Medulla oblongata (tissue), 1 donor: ENCODE measurements at regions not wholly inside any gene's neighbourhood (a gene's known extent, or its start where the extent isn't known, plus 50 kb on each side); places are given as distances from the start of the nearest gene placed in this dataset.
A peak's percentile ranks its signal among the peaks of the same experiment; 100 is the strongest.

ENCODE experiments used
- DNase-seq: peaks from one replicate; pipeline ENCODE4 v3.0.0-alpha.2; 2015; ENCODE audit errors: extremely low spot score

GRCh38 chr4:13129095-13129494 is 355.0 kb downstream of the RAB28 start:
- no peak for DNase-seq

- no peak for DNase-seq
Observed at GRCh38 chr4:13126976-13127910, 356.9 kb downstream of the RAB28 start.

GRCh38 chr4:13118633-13119032 is 365.5 kb downstream of the RAB28 start:
- no peak for DNase-seq

GRCh38 chr4:13117185-13117584 is 367.0 kb downstream of the RAB28 start:
- no peak for DNase-seq

GRCh38 chr4:13112030-13112429 is 372.1 kb downstream of the RAB28 start:
- DNase-seq, result no peak

- no peak for DNase-seq
Observed at GRCh38 chr4:13109536-13109935, 374.6 kb downstream of the RAB28 start.

- no peak for DNase-seq
Observed at GRCh38 chr4:13108096-13108495, 376.0 kb downstream of the RAB28 start.

GRCh38 chr4:13103382-13104015 is 380.6 kb downstream of the RAB28 start:
- DNase-seq, result no peak

- DNase-seq, result no peak
Observed at GRCh38 chr4:13102092-13102742, 381.9 kb downstream of the RAB28 start.

- no peak for DNase-seq
Observed at GRCh38 chr4:13097971-13098370, 386.2 kb downstream of the RAB28 start.

- no peak for DNase-seq
Observed at GRCh38 chr4:13095722-13096121, 388.4 kb downstream of the RAB28 start.

GRCh38 chr4:13093170-13093569 is 391.0 kb downstream of the RAB28 start:
- DNase-seq, result no peak

- no peak for DNase-seq
Observed at GRCh38 chr4:13092702-13093101, 391.4 kb downstream of the RAB28 start.

GRCh38 chr4:13089659-13089998 is 394.5 kb downstream of the RAB28 start:
- no peak for DNase-seq

- peak; percentile 12 for DNase-seq
Observed at GRCh38 chr4:13088726-13089658, 395.1 kb downstream of the RAB28 start.

GRCh38 chr4:13087041-13087440 is 397.1 kb downstream of the RAB28 start:
- DNase-seq, result no peak

GRCh38 chr4:13084210-13084609 is 399.9 kb downstream of the RAB28 start:
- DNase-seq, result no peak

GRCh38 chr4:13081830-13082229 is 402.3 kb downstream of the RAB28 start:
- no peak for DNase-seq

GRCh38 chr4:13067077-13067476 is 417.1 kb downstream of the RAB28 start:
- no peak for DNase-seq

- no peak for DNase-seq
Observed at GRCh38 chr4:13059019-13059418, 425.1 kb downstream of the RAB28 start.

- no peak for DNase-seq
Observed at GRCh38 chr4:13056630-13057189, 427.4 kb downstream of the RAB28 start.
